EH (cell line): ENCODE measurements at regions not wholly inside any gene's neighbourhood (a gene's known extent, or its start where the extent isn't known, plus 50 kb on each side); places are given as distances from the start of the nearest gene placed in this dataset.

Experiments
- DNase-seq: peaks from one replicate; pipeline ENCODE4 v3.0.0-alpha.2; 2015; ENCODE audit warnings: low read depth

DNA sequence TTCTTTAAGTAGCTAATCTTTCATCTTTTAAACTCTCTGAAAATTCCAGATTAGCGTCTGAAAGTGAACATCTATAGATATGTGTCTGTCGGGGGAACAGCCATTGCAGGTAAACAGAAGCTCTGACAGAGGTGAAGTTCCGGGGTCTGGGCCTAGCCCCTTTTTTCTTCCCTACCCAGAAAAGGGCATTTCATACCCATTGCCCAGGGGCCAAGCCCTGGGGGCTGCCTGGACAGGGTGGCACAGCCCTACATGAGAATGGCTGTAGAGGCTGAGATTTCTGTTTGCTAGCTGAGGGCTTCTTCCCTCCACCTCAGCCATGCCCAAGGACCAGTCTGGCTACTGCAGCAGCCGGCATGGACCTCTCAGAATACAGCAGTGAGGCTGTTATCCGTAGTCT is 327.0 kb upstream of the PLET1 start:
- DNase-seq: no peak

DNA sequence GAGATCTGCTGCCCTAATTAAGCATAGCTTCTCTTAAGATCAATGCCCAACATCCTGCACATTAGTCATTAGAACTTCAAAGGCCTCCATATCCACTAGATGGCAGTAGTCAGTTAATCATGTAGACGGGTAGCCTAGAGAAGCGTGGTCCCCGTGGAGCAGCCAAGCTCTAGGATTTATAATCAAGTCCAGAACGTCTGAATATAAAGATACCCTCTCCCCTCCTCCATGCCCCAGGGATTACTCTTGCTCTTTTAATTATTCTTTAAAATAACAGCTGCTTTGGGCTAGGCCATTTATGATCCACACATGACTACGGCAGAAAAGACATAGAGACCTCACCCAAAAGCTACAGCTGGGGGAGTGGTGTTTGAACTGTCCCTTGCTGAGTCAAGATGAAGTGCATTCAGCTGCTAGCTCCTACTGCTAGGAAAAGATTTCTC is 327.6 kb upstream of the PLET1 start:
- DNase-seq: peak; percentile 77

DNA sequence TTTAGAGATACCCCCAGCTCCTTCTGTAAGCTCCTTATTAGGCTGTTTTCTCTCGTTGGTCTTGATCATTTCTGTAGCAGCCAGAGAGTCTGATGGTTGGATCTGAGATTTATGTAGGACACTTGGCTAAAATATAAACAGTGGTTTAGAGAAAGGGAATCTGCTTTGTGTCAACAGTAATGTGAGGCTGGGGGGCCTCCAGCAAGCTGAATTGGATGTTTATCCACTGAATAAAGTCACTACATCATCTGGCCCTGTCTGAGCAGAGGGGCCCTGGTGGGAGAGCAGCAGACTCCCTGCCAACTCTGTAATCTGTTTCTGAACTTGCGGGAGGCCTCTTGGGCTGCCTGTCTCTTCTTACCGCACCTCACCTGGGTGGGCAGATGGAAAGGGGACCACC is 328.5 kb upstream of the PLET1 start:
- DNase-seq: no peak

DNA sequence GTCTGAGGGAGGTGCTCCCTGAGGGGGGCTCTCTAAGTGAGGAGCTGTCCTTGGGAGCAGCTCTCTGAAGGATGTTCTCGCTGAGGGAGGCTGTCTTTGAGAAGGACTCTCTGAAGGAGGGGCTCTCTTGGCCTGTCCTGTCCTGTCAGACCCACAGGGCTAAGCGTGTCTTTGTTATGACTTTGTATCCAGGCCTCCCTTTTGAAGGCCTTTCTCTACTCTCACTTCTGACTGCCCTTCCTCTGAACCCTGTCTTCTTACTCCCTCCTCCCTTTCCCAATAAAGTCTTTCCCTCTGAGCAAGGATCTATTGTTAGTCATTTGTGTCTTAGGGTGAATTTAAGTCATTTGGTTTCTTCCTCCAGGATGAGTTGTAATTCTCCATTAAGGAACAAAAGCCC is 330.1 kb upstream of the PLET1 start:
- peak; percentile 34 for DNase-seq

DNA sequence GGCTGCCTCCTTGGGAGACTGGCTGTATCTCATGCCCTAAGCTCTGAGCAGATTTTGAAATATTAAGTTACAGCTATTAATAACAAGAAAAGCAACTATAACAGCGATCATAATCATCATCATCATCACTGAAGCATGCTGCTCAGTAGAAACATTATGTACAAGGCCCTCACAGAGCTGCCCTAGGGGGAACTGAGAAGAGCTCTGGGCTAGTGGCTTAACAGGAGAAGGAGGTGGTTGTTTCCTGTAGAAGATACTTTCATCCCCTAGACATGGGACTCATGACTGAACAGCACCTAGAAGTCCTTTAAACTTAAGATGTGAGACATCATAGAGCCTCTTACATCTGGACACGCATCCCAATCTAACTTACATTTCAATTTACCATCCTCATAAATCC is 332.8 kb upstream of the PLET1 start:
- no peak for DNase-seq

DNA sequence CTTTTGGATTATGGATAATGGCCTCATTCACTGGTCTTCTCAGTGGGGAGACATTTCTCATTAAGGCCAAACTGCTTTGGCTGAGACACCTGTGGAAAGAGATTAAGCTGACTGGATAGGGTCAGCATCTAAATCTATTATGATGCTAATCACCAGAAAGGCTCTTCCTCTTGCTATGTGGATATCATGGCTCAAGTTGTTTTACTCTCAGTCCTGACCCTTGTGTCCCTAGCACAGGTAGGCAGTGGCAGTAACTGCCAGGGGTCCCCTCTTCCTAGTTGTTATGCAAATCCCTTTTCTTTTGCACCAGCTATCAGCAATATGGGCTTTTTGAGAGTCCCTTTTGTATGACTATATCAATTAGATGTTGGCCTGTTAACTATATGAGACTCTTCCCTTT is 335.7 kb upstream of the PLET1 start:
- DNase-seq: no peak

DNA sequence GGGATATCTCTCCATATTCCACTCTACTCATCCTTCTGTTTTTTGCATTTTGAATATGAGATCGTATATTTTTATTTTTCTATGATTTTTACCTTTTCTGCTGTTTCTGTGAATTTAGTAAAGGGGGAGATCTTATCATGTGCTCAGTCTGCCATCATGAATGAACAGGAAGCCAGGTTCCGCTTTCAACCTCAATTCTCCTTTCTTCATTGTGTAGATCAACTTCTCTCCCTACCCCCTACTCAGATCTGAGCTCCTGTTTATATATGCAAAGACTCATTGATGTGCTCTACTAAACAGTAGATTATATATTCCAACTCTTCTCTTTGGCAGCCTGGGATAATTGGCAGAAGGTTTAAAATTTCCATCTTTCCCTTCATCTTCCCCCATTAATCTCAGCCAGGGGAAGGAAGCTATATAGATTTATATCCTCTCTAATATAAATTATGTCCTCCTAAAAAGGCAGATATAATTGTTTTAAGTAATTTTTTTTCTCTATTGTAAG is 336.7 kb upstream of the PLET1 start:
- no peak for DNase-seq

DNA sequence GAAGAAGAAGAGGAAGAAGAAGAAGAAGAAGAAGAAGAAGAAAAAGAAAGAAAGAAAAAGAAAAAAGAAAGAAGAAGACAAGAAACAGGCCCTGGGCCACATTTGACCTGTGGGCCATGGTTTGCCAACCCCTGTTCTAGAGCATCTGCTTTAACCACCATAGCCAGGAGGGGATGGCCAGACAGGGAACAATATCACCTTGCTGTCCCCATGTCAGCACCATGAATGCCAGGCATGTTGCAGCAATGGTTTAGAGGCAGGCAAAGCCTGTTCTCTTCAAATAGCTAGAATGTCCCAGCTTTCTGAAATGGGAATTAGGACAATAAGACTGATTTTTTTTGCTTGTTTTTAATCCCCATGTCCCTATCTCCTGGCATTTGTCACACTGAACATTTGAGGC is 338.6 kb upstream of the PLET1 start:
- DNase-seq: no peak

DNA sequence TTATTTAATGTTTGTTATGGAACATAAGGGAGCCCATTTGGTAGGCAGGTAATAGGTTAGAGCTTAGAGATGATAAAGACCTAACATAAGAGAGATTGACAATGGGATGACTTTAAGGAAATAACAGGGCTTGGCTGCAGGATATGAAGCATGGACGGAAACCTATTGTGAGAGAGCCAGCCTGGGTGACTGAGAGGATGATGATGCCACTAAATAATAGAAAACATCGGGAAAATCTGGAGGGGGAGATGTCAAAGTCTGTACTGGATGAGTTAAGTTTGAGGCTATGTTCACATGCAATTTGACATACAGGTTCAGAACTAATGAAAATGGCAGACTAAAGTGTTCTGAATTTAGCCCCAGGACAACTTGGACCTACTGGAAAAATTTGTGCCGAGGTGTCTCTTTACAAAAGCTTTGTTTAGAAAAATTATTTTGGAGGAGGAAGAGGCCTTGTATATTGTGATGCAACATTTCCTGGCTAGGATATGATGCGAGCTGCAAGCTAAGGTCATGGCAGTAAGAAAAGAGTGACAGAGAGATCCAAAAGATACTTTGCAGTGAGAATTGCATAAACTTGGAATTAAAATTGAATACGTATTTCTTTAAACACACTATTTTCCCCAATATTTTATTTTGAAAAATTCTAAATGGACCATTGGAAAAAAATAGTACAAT is 339.3 kb upstream of the PLET1 start:
- no peak for DNase-seq

DNA sequence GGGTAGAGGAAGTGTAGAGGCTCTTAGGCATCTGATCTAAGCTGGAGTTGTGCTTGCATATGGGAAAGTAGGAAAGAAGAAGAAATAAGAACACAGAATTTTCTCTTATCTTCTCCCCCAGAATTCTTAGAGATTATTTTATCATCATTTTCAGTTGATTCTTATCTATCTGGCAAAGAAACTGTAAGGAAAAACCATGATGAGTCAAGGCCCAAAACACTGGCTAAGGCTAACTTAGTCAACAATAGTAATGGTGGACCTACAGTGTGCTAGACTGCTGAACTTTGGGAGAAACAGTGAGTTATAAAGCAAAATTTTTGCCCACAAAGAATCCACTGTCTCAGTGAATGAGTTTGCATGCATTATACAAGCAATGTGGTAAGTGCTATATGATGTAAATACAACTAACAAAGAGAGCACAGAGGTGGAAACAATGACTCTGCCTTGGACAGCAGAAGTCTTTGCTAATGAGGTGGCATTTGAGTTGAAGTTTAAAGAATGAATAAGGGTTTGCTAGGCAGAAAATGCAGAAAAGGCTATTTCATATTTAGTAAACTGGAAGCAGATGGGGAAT is 344.5 kb upstream of the PLET1 start:
- peak; percentile 1 for DNase-seq

DNA sequence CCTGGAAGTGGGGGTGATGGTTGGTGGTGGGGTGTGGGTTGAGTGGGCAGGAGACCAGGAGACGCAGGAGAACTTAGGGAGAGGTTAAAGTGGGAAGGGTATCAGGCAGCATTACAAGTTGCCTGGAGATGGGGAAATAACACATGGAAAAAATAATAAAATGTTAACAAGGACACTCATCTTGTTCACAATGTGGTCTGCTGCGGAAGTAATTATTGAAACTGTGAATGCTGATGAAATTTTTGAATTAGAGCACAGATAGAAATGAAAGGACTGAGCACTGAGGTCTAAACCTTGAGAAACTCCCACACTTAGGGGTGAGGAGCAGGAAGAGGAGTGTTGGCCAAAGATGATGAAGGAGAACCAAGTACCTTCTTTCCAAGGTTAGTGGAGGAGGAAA is 346.0 kb upstream of the PLET1 start:
- DNase-seq: no peak

DNA sequence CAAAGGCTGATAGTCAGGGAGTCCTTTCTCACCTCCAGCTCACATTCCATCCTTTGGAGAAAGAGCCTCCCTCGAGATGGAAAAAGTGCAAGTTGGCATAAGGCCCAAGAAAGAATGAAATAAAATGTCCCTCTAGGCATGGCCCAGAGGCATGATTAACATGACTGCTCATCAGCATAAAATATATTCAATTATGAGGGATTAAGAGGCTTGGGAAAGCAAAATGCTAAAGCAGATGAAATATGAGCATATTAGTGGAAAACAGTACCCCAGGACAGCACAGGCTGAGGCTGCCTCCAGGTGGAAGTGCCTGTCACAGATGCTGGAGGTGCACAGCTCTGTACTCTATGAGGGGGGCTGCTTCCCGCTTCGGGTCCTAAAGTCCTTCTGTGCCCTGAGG is 347.8 kb upstream of the PLET1 start:
- no peak for DNase-seq

DNA sequence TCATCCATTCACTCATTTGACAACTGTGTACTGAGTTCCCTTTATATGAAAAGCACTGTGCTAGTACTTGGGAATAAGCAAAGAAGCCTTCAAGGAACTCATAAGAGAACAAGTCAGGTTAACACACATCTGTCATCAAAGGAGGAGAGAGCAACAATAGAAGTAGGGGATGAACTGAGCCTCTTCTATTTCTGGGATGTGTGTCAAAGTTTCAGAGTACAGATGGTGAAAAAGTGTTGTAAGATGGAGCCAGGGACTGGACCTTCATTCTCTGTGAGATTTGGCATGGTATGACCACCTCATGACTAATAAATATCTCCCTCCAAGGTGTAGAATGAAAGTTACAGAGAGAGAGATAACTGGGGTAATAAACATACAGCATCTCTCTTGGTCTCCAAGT is 349.8 kb upstream of the PLET1 start:
- no peak for DNase-seq

DNA sequence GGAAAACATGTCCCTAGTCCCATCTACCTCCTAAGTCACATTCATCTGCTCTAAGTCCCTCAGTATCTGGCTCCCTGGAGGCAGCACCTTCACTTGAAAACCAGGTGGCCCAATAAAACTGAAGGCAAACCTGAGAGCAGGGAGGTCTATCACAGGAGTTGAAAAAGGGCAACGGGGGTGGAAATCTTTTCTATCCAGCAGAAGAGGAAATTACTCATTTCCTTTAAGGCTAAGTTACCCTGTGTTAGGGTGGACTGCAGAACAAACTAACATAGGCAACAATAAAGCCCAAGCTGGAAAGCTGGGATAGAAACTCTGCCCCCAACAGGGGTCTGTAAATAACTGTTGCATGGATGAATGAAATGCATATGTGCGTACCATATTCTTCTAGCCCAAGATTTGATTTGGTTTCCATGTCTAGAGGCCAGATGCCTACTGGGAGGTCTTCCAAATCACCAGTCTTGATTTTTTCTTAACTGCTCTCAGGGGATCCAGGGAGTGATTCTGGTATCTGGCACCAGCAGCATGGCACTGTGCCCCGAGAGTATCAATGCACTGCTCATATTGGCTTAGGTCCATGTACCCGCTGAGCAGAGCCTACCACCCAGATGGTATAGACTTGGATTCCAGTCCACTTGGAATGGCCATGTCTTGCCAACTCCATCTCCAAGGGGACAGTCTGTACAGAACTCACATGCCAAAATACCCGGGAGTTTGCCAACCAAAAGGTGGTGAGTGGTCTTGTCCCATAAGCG is 350.0 kb upstream of the NCAM1 start:
- peak; percentile 1 for DNase-seq

DNA sequence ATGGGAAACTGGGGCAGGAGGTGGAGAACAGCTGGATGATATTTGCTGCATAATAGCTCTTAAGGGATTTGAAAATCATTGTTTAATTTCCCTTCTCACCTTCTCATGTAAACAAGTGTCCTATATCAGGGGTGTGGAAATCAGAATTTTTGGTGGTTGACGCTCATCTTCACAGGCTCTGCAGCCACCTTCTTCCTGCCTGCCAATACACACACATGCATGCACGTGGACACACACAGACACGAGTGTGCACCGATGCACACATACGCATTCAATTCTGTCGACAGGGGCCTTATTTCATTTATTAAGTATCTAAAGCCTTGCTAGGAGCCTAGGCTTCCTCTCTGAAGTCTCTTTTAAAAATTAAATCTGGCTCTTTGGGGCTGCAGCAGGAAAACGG is 349.4 kb upstream of the NCAM1 start:
- no peak for DNase-seq

DNA sequence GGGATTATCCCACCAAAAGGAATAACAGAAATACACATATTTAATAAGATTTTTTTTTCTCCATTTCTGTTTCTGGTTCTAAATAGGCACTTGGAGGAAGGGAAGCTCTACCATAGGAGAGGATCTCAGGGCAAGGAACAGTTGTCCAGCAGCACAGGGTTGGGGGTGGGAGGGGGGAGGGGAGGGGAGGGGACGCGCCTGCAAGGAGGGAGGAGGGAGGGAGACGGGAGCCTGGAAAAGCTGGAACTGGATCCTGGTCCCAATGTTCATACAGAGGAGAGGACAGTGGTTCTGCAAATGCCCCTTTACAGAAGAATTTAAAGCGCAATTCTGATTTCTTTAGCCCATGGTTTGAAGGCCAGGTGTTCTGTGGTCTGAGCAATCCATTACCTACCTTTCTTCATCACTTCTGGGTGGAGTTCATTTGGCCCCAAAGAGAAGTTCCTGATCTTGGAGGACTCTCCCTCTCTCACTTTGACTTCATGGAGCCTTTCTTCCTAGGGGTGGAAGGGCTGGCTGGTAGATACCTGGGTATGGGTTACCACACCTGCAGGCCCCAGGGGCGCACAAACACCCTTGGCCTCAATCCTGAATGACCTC is 348.9 kb upstream of the NCAM1 start:
- no peak for DNase-seq

DNA sequence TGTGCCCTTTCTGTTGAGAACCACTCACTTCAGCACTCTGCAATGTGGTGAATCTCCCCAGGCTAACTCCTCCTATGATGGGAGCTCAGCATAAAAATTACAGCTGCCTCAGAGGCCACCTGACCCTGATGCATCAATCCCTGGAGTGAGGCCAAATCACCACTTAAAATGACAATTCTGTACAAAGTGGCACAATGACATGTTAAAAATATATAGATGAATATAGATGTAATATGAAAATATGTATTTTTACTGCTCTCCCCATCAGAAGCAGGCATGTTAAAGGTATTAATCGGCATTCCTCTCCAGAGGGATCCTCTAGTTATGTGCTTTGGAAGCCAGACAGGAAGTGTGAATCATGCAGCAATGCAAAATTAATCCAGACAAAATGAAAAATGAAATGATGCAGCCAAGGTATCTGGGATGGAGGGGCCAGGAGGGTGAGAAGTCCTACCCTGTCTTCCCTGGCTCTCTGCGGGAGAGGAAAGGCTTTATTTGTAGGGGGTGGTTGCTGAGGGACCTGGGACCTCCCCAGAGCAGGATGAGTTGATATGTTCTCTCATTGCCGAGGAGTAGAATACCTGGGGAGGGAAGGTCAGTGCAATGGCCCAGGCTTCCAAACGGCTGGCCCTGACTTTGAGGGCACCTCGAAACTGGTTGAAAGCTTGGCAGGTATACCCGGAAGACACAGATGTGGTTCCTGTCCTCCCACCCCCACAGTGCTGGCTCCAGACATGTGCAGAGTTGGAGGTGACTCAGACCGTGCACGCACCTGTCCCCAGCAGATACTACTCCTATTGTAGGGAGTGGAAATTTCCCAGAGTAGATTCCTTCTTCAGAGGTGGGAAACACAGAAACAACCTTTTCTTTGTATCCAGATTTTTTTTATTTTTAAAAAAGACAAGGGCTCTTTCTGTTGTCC is 347.9 kb upstream of the NCAM1 start:
- DNase-seq: peak; percentile 29

DNA sequence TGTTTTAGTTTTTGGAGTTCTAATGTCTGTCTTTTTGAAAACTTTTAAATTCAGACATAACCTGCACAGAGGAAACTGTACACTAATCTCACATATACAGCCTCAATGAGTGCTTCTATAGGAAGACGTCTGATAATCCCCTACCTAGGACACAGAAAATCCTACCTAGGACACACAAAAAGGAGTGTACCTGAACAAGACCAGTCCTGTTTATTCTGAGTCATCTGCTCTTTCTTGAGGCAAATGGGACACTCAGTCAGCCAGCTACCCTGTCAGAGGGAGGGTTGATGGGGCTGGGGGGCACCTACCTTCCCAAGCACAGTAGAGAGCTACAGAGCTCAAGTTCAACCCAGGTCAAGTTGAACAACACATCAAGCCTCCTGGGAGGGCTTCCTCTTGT is 346.6 kb upstream of the NCAM1 start:
- DNase-seq: no peak

DNA sequence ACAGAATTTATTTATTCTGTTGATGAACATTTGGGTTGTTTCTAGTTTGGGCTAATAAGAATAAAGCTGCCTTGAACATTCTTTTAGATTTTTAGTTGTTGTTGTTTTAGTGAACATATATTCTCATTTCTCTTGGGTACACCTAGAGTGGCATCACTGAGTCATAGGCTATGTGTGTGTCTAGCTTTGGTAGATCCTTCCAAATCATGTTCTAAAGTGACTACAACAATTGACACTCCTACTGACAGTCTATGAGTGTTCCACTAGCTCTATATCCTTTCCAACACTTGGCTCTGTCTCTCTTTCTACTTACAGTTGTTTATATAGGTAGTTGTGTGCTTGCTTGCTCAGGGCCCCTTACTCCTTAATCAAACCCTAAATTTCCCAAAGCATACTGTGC is 346.0 kb upstream of the NCAM1 start:
- DNase-seq: no peak

DNA sequence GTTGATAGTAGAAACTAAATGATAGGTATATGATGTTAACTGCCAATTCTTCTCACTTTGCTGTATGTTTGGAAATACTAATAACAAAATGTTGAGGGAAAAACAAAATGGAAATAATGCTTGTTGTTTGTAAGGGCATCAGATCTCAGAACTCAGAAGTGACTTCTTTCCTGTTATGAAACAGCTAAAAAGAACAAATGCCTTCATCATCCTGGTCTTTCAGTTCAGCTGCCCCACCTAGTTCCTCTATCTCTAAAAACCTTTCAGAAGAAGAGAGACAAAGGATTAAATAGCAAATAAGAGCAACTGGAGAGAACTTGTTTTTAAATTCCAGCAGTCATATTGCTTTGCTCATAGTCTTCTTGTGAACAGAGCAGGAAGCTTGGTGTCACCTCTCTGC is 345.3 kb upstream of the NCAM1 start:
- no peak for DNase-seq

DNA sequence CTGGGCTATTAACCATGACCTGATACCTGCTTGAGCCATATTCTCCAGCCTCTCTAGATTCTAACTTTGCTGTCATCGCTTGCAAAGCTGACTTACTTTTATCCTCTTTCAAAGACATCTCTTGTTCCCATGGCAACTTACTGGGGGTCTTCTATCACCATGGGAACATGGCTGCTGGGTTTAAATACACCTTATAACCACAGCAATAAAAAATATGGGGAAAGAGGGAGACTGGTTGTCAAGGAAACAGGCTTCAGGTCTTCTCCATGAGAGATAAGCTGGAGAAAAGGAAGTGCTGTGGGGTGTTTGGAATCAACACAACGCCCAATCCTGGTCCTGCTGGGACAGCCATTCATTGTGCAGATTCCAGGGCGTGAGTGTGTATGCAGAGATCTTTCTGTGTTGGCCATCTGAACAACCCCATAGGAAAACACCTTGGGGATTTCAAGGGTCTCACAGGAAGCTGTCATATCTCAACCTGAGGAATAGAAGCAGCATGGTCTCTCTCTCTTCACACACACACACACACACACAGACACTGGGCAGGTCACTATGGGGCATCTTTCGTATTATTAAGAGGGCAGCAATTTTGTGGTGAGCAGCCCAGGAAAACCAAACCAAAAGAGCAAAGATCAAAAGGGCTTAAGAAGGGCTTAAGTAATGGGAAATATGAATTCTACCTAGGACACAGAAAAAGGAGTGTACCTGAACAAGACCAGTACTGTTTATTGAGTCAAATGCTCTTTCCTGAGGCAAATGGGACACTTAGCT is 344.7 kb upstream of the NCAM1 start:
- DNase-seq: no peak
